Amygdala (tissue), 56 donors: ENCODE measurements at regions not wholly inside any gene's neighbourhood (a gene's known extent, or its start where the extent isn't known, plus 50 kb on each side); places are given as distances from the start of the nearest gene placed in this dataset.

Experiments used
- DNase-seq, 56 donors: peaks; one replicate each; lab custom pipeline; 2025; lab: John Stamatoyannopoulos, UW

DNA sequence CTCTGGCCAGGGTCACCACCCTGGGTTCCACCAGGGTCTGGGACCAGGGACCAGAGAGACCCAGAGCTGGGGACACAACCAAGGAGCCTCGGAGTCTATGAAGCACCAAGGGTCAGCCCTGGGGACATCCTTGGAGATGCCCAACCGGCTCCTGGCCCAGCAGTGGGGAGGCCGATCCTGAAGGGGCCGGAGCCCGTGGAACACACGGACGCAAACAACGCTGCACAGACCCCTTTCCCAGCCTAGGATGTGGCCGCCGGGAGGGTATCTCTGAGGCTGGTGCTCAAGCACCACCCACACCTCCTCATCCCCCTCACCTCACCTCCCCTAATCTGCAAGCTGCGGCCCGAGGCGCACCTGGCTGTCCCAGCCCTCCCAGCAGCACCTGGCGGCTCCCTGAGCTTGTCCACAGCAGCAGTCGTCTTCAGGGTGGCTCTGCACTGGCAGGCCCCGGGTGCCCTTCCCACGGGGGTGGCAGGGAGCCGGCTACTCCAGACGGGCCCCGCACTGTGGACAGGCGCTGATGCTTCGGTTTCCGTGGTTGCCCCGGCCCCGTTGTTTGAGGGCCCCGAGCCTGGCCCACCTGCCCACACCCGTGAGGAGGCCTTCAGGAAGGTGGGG is 146.8 kb upstream of the C14orf180 start:
- no peak for DNase-seq

DNA sequence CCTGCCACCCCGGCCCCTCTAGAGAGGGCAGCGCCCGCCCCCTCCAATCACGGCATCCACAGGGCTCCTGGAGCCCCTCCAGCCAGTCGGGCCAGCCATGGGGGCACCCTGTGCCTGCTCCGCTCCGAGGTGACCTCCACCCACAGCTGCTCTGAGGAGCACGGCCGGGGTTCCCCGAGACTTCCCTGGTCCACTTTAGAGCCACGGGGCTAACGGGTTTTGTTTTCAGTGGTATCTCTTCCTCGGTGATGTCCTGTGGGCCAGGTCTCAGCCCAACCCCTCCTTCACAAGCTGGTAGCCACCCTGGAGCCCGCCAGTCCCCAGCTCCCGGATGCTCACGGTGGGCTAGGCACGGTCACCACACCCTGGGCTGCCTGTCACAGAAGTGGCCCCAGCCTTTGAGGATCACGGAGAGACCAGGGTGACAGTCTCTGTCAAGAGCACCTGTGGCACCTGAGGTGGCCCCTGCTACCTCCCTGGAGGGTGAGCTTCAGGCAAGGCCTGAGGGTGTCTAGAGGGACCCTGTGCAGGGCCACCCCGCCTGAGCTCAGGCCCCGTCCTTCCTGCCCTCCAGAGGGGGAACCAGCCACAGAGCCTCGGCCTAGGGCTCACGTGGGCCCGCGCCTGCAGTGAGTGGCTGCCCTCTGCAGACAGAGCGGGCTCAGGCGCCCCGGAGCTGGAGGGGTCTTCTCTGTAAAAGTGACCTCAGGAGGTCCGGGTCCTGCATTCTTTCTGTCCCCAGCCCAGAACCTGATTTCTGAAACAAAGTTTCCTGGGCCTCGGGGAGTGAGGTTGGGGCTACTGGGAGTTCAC is 146.0 kb upstream of the C14orf180 start:
- DNase-seq, result no peak

DNA sequence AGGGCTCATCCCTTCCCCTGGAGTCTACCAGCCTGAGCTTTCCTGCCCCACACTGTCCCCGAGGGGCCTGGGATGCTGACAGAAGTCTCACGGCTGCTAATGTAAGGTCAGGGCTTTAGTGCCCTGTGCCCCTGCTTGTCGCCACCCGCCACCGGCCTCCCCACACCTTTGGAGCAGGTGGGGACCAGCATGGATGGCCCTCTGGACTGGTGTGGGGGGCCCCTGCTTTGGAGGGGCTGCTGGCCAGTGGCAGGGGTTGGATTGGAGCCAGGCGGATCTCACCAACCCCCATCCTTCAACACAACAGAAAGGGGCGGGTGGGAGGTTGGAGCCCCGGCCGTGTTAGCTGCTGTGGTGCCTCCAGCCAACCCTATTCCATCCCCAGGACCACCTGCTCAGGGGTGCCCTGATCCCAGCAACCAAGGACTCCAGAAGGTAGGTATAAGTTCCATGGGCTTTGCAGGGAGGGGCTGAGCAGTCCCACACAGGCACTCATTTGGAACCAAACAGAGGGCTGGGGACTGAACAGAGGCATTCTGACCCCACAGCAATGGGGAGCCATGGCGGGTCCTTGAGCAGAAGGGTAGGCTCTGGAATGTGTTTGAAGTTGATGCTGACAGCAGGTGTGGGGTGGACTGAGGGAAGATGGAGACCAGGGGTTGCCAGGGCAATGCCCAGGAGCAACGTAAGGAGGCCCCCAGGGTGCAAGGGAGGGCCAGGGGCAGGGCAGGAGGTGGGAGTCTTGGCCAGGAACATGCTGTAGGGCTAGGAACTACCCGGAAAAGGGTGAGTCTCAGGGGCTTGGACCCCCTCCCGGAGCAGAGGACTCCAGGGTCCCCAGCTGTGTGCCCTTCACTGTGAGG is 145.1 kb upstream of the C14orf180 start:
- DNase-seq, result no peak

DNA sequence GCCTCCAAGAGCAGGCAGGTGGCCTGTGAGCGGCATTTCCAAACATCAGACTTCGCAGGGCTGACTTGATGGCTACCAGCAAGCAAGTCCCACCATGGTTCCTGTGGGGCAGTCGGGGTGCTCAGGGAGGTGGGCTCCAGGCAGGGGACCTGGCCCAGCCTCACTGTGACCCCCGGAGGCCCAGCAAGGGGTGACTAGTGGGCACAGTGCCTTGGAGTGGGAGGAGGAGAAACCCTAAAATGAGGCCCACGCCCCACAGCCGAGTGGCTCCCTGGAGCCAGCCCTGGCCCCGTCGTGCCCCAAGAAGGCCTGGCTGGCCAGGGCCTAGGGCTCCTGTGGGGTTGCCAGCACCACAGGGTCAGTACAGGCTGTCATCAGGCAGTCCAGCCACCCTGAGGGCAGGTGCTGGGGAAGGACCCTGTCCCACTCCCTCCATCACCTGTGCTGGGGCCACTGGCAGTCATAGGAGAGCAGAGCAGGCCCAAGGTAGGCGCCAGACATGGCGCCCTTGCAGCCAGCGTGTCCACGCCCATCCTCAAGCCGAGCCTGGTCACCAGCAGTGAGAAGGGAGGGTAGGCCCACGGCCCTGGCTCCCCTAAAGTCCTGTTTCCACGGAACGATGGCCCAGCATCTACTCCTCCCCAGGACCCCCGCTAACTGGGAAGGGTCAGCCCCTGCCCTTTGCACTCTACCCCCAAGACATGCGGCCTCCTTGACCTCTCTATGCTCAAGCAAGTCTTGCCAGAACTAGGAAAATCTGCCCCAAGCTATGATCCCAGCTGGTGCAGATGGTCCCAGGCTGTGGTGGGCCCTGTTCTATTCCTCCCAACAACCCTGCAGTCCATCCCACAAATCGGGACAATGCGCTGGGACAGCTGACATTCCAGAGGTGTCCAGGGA is 144.2 kb upstream of the C14orf180 start:
- DNase-seq, result no peak

DNA sequence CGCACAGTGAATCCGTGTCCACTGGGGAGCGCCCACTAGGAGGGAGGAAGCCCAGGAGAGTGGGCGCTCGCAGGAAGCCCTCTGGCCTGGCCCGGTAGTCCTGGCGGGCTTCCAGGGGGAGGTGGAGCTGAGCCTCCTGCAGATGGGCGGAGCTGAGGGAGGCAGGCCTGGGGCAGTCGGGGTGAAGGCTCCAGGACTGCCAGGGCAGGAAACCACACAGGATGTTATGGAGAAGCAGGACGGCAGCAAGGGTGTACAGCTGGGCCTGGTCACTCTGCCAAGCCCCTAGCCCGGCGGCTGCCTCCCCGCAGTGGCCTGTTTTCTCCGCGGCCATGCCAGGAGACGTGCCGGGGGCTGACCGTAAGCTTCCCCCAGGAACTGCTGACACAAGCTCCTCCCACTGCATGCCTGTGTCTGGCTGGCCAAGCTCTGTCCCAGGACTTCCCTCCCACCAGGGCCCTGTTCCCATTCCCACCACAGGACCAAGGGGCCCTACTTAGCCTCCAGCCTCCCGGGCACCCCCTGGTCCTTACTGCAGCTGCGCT is 143.4 kb upstream of the C14orf180 start:
- peak in 4 of 56 donors; percentile 14 to 44 (median 30) for DNase-seq

DNA sequence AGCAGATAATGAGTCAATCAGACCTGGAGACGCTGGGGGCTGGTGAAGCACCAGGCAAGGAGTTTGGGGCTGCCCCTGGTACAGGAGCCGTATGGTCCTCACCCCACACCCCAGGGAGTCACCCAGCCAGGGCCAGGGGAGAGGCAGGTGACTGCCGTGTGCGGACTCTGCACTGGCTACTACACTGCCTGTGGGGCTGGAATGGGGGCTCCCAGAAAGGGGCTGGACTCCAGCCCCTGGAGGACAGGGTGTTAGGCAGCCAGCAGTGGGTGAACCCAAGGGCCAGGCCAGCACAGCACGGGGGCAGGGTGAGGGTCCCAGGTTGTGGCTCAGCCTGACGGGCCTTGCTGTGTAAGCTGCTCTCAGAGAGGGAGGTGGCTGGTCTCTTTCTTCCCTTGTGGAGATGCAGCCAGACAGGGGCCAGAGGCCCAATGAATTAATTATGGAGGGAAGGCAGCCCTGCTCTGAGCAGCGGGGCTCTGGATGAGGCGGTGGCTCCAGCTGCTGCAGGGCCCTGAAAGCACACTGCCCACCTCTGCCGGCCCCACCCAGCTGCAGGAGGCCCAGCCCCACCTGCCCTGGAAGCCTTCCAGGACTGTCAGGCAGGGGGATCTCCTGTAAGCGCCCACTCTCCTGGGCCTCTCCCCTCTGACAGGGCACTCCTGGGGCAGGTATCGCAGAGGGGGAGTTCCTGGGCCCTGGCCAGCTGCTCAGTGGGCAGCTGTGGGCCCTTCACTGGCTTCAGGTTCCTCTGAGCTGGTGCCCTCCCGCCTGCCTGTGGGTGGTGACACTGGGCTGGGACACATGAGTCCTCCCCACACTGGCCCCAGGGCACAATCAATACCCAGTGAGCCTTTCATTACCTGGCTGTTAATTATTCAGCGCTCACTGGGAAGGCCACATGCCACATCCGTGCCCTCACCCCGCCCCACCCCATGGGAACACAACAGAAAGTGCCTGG is 142.5 kb upstream of the C14orf180 start:
- DNase-seq, result no peak

DNA sequence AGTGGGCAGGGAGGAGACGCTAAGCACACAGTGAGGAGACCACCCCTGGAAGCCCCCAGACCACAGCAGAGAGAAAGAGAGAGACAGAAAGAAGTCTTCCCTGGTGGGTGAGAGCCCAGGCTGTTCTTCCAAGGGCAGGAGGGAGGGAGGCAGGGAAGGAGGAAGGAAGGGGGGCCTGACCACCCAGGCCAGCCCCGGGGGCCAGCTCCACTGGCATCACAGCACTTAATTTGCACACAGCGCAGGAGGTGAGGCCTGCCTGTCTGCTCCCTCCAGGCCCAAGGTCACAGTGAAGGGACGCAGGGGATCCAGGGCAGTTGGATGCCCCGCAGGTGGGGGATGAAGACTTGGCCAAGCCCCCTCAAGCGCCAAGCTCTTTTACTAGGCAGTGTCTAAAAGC is 141.9 kb upstream of the C14orf180 start:
- DNase-seq, result no peak

DNA sequence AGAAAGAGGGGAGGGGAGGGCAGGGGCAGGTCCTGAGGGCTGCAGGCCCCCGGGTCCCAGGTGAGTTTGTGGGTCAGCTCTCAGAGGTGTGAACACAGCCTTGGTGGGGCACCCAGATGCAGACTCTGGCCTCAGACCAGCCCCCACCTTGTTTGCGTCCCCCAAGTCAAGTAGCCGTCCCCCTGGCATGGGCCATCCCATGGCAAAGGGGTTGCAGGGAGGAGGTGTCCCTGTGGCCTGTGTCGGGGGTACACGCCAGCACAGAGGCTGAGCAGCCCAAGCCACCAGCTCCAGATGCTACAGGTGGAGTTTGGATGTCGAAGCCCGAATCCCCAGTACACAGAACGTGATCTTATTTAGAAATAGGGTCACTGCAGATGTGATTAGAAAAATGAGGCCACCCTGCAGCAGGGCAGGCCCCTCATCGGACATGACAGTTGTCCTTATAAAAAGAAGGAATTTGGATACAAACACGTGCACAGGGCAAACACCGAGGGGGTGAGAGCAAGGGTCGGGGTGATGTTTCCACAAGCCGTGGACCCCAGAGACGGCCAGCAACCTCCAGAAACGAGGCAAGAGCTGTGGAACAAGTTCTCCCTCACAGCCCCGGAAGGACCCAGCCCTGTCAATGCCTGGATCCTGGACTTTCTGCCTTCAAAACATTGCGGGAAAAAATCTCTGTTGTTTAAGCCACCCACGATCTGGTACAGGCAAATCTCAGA is 141.2 kb upstream of the C14orf180 start:
- DNase-seq, result no peak

DNA sequence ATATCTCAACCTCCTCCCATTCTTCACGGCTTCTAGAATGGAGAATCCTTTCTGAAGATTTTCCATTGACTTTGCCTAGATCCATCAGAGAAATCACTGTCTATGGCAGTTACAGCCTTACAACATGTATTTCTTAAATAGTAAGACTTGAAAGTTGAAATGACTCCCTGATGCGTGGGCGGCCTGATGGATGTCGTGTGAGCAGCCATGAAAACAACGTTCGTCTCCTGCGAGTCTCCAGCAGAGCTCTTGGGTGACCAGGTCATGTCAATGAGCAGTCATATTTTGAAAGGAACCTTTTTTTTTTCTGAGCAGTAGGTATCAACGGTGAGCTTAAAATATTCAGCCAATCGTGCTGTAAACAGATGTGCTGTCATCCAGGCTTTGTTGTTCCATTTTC is 139.9 kb upstream of the C14orf180 start:
- DNase-seq, result no peak

DNA sequence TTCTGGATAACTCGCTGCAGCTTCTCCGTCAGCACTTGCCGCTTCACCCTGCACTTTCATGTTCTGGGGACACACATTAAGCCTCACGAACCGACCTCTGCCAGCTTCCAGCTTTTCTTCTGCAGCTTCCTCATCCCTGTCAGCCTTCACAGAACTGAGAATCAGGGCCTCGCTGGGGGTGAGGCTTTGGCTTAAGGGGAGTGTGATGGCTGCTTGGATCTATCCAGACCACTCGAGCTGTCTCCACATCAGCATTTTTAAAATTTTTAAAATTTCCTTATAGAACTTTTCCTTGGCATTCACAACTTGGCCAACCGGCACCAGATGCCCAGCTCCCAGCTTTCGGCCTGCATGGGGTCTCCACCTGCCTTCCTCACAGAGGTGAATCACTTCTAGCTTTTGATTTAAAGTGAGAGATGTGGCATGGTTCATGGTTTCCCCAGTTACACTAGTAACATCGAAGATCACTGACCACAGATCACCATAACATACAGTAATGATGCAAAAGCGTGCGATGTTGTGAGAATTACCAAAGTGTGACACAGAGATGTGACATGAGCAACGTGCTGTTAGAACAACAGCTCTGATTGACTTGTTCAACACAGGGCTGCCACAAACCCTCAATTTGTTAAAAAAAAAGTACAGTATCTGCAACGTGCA is 139.1 kb upstream of the C14orf180 start:
- DNase-seq, result no peak

DNA sequence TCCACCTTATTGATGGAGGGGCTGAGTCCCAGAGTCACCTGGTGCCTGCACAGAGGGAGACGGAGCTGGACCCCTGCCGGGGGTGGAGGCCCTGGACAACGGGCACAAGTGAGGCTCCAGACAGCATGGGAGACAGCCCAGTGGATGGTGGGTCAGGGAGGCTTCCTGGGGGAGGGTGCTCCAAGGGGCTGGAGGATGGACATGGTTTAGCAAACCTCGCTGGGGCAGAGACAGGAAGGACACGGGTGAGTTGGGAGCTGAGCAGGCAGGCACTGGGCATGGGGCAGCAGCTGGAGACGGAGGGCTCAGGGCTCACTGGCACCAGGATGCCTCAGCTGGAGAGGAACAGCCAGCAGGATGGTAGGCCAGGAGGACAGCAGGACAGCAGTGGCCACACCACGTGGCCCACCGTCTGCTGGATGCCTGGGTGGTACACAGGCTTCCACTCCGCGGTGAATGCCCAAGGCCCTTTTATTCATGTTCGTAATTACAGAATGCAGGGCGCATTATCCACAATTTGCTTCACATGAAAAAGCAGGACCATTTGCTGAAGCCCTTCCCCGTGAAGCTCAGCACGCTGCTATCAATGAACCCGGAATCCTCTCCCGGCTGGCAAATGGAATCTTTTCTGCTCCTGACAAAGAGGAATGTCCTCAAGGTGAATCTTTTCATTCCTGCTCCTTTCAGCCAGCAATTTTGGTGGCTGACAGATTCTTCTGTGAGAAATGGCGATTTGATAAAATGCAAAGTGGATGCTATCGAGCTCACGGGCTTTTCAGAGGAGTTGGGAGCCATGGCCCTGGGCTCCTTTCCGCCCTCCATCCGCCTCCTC is 138.1 kb upstream of the C14orf180 start:
- no peak for DNase-seq

DNA sequence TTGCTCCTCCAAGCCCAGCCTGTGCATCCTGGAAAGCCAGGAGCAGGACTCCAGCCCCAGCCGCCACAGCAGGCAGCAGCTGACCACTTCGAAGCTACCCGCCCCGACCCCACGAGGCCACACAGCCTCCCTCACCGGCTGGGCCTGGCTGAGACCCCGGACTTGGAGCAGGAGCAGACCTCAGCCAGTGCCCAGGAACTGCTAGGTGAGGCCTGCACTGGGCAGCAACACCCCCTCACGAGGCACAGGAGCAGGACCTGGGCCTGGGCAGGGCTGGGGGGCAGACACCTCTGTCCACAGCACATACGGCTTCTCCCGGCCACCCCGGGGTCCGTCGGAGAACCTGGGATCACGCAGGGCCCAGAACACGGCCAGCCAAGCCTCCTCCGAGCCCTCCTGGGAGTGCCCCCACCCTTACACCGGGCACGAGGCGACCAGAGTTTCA is 137.4 kb upstream of the C14orf180 start:
- no peak for DNase-seq

DNA sequence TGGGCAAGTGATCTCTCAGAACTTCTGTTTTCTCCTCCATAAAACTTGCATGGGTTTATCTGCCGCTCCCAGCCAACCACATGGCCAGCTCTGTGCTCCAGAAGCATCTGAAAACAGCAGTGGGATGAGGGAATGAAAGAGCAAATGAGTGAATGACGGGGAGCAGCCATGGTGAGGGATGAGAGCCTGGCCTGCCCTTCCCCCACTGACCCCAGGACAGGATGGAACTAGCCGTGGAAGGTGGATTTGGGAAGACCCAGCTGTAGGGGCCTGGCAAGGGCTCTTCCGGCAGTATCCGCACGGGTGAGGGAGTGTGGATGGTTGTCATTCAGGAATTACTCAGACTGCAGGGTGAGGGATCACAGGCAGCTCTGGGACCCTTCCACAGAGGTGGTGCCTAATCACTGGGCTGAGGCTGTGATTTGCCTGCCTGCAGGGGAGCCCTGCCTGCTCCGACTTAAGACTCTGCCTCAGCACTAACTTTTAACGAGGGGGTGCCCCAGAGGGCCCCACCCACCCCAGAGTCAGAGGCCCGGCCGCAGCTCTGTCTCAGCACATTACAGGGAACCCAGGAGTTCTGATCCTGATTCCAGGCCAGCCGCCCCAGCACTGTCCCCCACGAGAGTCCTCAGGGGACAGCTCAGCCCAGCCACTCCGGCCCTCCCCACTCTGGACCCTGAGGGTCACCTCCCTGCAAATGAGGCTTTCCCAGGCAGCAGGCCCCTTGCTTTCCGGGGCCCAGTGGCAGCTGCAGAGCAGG is 136.8 kb upstream of the C14orf180 start:
- no peak for DNase-seq

DNA sequence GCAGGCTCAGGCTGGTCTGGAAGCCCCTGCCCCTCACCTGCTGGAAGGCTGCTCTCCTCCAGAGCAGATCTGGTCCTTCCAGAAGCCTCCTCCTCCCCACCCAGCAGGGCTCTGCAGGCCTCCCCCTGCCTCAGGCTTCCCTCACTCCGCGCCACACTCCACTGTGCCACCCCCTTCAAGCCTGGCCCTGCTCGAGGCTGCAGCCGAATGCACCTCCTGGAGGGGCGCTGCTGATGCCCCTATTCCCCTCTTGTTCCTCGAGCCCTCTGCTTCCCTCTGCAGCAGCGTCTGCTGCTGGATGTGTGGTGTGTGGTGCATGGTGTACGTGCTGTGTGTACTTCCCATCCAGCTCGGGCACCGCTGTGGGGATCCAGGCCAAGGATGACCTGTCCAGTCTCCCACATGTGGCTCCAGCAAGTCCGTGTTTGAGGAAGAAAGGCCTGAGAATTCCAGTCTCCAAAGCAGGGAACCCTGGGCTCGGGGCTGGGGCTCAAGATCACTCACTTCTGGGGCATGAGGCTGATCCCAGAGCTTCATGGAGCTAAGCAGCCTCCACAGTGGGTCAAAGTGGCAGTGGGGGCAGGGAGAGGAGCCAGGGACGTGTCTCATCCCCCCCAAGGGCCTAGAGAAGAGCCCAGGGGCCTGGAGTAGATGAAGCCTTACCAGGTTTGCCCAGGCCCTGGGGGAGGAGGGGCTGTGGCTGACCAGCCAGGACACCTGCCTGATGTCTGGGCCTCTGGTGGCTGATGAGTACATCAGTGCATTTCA is 136.0 kb upstream of the C14orf180 start:
- DNase-seq, result no peak
